ENCODE measurements at regions not wholly inside any gene's neighbourhood (a gene's known extent, or its start where the extent isn't known, plus 50 kb on each side); places are given as distances from the start of the nearest gene placed in this dataset.
"Not testable (repeated sequence)": the region's sequence is repeated elsewhere in the genome, so short reads cannot be mapped to it uniquely, and the experiment has no call there.

DNA sequence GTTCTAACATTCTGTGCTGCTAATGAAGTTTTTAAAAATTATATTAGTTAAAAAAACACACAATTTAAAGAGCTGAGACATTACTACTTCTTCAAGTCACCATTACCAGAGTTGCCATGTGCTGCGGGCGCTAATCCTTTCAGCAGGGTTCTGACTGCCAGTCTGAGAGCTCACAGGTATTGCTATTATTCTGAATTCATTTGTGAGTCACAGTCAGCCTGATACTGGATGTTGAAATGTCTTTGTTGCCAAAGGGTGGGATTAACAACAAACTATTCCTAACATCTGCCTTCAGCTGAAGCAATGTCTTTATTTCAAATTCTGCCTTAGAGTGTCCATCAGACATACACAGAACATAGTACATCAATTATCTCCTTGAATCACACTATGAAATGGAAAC, 197.1 kb upstream of the FGF13 start:
- DNase-seq (ENCODE audit: low spot score): no peak
- in situ Hi-C loops (cut with HindIII; ENCODE audit: low sequenced_read_pairs): no loop called here

DNA sequence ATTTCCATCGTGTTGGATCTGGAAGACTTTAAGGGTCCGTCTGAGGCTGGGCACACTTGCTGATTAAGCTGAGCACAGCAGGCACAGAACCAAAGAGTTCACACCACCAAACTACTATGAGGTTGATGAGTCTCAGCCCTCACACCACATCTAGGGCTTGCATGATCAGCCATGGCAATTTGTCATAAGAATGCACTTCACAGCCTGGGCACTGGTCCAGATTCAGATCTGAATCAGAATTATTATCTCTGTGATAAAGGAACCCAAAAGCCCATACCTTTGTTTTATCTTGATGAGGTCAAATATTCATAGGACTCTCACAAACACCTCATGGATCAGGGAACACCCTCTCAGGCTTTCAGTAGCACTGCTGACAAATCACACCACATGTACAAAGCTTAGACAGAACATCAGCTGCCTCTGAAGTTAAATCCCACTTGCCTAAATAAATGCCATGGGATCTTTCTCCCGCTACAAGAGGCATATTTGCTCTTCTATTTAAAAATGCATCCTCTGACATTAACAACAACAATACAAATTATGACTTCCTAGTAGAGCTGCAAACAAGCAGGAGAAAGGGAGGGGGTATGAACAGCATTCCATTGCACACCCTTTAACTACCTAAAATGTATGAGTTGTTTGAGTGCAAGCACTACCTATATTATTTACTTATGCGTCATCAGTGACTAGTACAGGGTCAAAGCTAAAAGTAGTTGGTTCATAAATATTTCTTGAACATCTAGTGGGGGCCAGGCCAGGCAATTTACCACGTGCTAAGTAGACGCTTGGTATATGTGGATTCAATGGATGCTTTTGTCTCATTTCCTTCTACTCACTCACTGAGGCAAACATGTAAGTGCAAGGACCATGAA, 186.3 kb upstream of the FGF13 start:
- no peak for DNase-seq (ENCODE audit: low spot score)
- in situ Hi-C loops (cut with HindIII; ENCODE audit: low sequenced_read_pairs): no loop called here

DNA sequence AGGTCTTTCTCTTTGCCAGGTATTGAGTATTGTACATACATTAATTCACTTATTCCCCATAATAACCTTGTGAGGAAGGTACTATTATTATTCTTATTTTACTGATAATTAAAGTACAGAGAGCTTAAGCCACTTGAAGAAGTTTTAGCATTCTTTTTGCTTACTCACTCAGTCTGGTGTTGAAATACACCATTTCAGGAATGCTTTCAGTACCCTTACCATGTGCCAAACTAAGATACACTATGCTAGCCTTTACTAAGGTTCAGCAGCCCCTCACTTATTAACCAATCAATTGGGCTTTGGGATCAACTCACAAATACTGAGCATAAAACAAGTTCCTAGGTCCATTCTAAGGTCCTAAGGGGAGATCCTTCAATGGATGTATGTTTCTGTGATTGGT, 179.0 kb upstream of the FGF13 start:
- in situ Hi-C loops (cut with HindIII; ENCODE audit: low sequenced_read_pairs): no loop called here
- DNase-seq (ENCODE audit: low spot score): no peak

DNA sequence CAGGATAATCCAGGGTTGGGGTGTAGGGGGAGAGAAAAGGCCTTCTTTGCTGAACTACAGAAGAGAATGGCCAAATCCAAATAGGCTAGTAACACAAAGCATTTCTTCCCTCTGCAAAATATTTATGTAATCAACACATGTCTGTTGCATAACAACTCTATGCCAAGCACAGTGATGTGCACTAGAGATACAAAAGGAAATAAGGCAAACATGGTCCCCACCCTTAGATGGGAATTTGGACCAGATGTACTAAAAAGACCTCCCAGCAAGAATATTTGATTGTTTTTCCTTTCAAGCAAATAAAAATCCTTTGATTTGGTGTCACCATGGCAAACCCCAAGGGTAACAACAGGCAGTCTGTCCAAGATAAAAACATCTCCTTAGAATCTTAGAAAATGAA, 177.6 kb upstream of the FGF13 start:
- DNase-seq (ENCODE audit: low spot score): no peak
- in situ Hi-C loops (cut with HindIII; ENCODE audit: low sequenced_read_pairs): no loop called here

DNA sequence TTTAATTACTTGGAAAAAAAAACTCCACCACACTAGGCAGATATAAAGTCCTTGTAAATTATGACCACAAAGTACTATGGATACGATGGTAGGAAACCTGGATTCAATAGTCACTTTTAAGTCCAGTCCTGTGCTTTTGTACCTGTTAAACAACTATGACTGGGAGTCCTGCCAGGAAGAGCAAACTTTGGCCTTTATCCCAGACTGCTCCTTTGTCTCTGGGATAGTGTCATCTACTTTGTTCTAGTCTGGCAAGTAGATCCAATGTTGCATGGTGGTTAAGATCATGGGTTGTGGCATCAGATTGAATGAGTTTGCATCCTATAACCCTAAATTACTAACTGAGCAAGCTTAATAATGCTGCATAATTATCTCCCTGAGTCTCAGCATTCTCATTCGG, 175.3 kb upstream of the FGF13 start:
- no peak for DNase-seq (ENCODE audit: low spot score)

DNA sequence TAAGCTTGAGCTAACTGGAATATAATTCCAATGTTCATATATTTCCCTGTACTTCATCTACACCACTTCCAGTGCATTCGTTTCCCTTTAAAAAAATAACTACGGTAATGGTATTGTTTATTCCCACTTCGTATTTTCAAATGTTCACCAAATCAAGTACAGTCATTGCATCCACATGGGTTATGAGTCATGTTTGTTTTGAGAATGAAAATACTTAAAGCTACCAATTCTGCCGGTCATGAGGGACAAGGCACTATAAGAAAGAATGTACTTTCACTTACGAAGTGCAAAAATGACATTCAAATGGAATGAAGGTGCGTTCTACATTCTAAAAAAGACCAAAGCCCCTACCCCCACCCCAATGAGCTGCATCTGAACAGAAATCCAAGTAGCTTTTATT, 174.4 kb upstream of the FGF13 start:
- no peak for DNase-seq (ENCODE audit: low spot score)
- in situ Hi-C loops (cut with HindIII; ENCODE audit: low sequenced_read_pairs): no loop called here

More for the DNA sequence above, 175.3 kb upstream of the FGF13 start:
- in situ Hi-C loops (cut with HindIII; ENCODE audit: low sequenced_read_pairs): no loop called here

DNA sequence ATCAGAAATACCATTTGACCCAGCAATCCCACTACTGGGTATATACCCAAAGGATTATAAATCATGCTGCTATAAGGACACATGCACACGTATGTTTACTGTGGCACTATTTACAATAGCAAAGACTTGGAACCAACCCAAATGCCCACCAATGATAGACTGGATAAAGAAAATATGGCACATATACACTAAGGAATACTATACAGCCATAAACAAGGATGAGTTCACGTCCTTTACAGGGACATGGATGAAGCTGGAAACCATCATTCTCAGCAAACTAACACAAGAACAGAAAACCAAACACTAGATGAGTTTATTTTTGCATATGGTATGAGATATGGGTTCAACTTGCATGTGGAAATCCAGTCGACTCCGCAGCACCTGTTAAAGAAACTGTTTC, 168.8 kb upstream of the FGF13 start:
- in situ Hi-C loops (cut with HindIII; ENCODE audit: low sequenced_read_pairs); DNase-seq (ENCODE audit: low spot score): not testable (repeated sequence)

DNA sequence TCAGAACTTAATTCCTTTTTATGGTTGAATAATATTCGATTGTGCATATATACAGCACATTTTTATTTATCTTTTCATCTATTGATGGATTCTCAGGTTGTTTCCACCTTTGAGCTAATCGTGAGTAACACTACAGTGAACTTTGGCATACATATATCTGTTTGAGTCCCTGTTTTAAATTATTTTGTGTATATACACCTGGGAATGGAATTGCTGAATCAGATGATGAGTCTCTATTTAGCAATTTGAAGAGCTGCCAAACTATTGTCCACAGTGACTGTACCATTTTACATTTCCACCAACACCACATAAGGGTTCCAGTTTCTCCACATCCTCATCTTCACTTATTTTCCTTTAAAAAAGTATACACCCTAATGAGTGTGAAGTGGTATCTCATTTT, 166.2 kb upstream of the FGF13 start:
- DNase-seq (ENCODE audit: low spot score): no peak
- in situ Hi-C loops (cut with HindIII; ENCODE audit: low sequenced_read_pairs): no loop called here

DNA sequence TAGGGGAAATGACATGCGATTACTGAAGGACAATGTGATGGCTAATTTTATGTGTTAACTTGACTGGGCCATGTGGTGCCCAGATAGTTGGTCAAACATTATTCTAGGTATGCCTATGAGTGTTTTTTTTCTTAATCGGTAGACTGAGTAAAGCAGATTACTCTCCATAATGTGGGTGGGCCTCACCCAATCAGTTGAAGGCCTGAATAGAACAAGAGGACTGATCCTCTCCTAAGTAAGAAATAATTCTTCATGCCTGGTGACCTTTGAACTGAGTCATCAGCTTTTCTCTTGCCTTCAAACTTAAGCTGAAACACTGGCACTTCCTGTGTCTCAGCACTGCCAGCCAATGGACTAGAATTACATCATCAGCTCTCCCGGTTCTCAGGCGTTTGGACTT, 164.0 kb upstream of the FGF13 start:
- DNase-seq (ENCODE audit: low spot score): no peak
- in situ Hi-C loops (cut with HindIII; ENCODE audit: low sequenced_read_pairs): no loop called here

DNA sequence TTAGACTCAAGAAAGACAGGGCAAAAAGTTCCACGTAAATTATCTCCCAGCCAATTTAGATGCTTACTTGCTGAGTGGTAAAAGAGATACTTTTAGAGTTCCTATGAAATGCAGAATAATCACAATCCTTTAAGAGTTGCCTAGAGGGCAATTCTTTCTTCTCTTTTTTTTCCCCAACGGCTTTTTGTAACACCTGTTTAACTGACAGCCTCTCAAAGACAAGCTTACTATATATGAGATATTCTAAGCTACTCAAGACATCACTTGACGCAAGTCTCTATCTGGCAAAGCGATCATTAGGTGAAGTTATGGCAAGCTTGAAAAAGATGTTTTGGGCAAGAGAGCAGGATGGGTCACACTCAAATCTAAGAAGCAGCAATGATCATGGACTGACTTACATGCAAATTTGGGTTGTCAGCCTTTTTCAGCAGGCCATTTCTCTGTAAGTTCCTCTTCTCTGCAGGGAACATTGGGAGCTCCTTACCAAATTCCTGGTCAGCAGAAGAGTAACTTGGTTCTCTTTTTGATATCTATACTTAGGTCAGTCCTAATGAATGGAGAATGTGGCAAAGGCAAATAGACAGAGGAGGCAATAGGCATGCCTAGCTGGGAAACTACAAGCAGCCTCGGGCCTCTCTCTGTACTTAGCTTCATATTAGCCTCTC, 162.9 kb upstream of the FGF13 start:
- DNase-seq (ENCODE audit: low spot score): no peak
- in situ Hi-C loops (cut with HindIII; ENCODE audit: low sequenced_read_pairs): no loop called here

DNA sequence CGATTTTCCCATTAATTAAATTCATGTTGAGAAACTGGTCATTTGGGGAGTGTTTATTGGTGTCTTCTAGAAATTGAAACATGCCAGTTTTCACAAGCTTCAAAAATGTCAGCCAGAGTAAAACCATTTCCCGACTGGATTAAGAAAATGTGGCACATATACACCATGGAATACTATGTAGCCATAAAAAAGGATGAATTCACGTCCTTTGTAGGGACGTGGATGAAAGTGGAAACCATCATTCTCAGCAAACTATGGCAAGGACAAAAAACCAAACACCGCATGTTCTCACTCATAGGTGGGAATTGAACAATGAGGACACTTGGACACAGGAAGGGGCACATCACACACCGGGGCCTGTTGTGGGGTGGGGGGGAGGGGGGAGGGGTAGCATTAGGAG, 162.1 kb upstream of the FGF13 start:
- DNase-seq (ENCODE audit: low spot score); in situ Hi-C loops (cut with HindIII; ENCODE audit: low sequenced_read_pairs): not testable (repeated sequence)

DNA sequence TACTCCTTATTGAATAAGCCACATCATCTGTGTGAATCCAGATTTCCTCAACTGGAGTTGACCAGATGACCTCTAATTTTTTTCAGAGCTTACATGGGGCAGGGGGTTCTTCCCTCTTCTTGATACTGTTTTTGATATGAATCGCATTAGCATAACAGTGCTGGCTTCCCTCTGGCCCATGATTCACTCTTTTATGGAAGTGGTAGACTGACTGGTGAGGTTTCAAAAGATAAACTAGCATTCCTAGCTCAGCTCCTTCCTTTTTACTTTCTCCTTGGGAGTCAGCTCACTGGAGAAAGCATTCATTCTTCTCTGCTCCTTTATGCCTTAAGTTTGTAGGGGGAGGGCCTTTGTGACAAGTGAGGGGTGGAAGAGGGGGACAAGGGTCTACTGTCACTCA, 161.0 kb upstream of the FGF13 start:
- in situ Hi-C loops (cut with HindIII; ENCODE audit: low sequenced_read_pairs): no loop called here
- no peak for DNase-seq (ENCODE audit: low spot score)

DNA sequence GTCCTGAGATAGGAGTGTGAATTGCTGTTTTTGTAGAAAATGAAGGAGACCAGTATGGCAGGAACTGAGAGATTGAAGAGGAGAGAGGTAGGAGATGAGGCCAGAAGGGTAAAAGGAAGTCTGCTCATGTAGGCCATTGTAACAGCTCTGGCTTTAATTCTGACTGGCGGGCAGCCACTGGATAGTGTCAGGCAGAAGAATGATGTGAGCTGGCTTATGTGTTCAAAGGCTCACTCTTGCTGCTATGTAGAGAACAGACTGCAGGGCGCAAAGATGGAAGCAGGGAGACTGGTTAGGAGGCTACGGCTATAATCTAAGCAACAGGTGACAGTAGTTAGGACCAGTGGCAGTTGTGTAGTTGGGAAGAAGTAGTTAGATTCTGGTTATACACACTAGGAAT, 160.2 kb upstream of the FGF13 start:
- in situ Hi-C loops (cut with HindIII; ENCODE audit: low sequenced_read_pairs): no loop called here
- no peak for DNase-seq (ENCODE audit: low spot score)

DNA sequence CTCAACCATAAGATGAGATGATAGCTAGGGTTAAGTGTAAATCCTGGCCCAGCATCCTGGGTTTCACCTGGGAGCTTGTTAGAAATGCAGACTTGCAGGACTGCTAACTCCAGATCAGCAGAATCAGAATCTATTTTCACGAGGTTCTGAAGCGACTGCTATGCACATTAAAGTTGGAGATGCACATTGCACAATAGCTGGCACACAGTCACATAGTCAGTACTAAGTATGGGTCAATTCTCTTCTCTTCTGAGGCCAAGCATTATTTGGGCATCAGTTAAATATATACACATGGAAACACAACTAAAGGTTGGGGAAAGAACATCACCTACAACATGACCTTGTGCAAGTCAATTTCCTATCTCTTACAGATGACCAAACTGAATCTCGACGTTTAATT, 155.1 kb upstream of the FGF13 start:
- no peak for DNase-seq (ENCODE audit: low spot score)
- in situ Hi-C loops (cut with HindIII; ENCODE audit: low sequenced_read_pairs): no loop called here

DNA sequence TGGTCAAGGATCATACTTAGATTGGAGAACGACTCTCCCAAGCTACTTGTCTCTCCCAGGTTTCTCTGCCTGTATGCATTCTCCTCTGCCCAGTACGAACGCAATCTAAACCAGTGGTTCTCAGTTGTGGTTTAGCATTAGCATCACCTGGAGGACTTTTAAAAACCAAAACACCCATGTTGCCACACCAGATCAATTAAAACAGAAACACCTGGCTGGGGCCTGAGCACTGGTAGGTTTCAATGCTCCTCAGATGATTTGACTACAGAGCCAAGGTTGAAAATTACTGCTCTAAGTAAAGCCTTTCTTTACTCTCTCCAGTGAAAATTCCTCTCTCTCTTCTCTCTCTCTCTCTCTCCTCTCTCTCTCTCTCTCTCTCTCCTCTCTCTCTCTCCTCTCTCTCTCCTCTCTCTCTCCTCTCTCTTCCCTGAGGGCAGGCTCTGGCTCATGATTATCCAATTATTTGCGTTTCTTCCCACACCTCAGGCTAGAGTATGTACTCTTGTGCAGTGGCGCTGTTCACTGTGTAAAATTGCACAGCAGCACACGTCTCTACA, 153.7 kb upstream of the FGF13 start:
- in situ Hi-C loops (cut with HindIII; ENCODE audit: low sequenced_read_pairs): no loop called here
- DNase-seq (ENCODE audit: low spot score): no peak

DNA sequence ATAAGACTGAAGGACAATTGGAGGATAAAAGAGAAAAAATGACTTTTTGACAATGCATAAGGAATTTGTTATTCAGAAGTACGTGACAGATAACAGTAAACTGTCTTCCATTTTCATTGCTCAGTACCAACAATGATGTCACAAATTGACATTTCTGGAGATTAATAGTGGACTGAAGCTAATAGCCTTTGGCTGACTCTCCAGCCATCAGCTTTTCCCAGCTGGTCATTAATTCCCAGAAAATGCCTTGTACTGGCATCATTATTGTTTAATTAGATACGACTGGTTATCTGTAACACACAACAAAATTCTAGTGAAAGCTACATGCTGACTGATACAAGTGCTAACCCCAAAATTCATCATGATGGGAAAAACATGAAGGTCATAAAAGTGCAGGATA, 147.9 kb upstream of the FGF13 start:
- in situ Hi-C loops (cut with HindIII; ENCODE audit: low sequenced_read_pairs): no loop called here
- DNase-seq (ENCODE audit: low spot score): no peak

DNA sequence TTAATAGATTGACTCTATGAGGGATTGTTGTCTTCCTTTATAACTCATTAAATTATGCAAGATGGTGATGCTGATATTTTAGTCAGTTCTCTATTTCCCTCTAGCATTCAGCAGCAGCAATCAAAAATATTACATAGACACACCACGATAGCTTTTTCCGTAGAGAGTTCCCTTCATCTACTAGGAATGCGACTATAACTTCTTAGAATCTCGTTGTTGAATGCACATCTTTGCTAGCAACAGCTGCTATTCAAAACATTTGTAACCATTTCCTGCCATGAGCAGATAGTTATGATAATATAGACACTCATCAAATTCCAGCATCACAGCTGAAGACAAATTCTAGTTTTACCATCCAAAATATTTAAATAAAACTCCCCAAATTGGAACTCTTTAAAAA, 147.4 kb upstream of the FGF13 start:
- DNase-seq (ENCODE audit: low spot score): no peak
- in situ Hi-C loops (cut with HindIII; ENCODE audit: low sequenced_read_pairs): no loop called here

DNA sequence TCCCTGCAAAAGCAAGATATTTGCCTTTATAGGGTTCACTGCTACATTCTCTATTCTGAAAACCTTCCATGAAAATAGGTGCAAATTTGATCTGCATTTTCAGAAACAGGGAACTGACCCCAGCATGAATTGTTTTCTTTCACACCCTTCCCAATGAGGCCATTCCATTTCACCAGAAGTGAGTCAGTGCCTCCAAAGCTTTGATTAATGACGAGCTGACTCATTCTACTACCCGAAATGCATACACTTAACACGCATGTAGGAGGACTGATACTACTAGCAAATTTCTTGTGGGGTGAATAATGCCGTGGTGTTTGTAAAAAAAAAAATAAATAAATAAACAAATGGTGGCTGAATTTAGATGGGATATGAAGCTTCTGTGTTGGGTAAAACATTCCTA, 146.9 kb upstream of the FGF13 start:
- in situ Hi-C loops (cut with HindIII; ENCODE audit: low sequenced_read_pairs): no loop called here
- no peak for DNase-seq (ENCODE audit: low spot score)

DNA sequence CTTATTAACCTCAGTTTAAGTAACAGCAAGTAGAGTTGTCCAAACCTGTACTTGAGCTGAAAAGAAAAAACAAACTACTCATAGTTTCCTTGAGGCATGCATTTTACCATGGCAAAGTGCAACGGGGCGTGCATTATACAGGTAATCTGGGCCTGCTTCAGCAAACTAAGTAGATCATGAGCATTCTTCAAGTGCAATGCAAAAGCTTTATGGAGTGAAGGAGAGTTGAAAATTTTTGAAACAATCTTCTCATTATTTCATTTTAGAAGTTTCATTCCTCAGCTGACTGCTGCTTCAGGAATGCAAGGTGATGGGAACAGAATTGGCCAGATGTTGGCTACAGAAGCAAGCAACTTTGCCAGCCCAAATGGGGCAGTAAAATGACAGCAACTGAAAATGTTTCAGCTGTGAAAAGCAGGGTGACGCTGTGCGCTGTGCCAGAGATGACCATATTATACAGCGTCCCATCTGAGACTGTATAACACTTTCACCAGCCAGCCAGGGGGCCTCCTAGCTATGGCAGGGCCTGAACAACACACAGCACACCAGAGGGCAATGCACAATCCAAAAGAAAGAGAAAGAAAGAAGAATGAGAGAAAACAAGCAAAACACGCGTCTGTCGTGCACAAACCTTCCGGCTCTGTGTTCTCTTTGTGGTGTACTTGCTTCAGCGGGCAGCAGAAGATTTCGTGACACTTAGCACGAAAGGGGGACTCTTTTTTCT, 145.5 kb upstream of the FGF13 start:
- in situ Hi-C loops (cut with HindIII; ENCODE audit: low sequenced_read_pairs): no loop called here
- no peak for DNase-seq (ENCODE audit: low spot score)

DNA sequence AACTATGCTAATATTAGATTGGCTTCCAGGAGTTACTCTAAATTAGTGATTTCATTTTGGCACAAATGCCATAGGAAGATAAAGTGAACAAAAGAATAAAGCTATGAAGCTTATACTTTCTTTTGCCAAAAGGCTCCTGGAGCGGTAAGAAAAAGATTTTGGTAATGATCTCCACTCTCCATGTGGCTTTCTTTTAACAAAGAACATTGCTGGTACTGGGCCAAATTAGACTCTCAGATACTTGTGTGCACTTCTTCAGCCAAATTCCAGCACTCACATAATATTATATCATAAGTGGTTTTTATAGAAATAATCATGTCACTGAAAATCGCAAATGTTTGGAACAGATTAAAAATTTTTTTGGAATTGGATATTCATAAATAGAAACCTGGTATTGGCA, 142.4 kb upstream of the FGF13 start:
- in situ Hi-C loops (cut with HindIII; ENCODE audit: low sequenced_read_pairs): no loop called here
- DNase-seq (ENCODE audit: low spot score): no peak

All from G401 (cell line).